Lung (tissue), 11 donors: ENCODE measurements at regions not wholly inside any gene's neighbourhood (a gene's known extent, or its start where the extent isn't known, plus 50 kb on each side); places are given as distances from the start of the nearest gene placed in this dataset.

Experiments
- ATAC-seq: fragments of 200-7000 bp; cut with Tn5 transposase; one replicate; pipeline ENCODE4 v1.9.1; 2020; ENCODE audit warnings: moderate number of reproducible peaks; ENCODE audit not compliant: insufficient read depth, low FRiP score
- DNase-seq, 3 donors: peaks; one replicate each; pipeline ENCODE4 v3.0.0-alpha.2; 2013 to 2017
- H3K27ac ChIP-seq, 2 donors: one replicate each; pipeline ENCODE4 v1.5.1; 2013; ENCODE audit warnings: mild to moderate bottlenecking in 2 of 2, moderate library complexity in 2 of 2, control low read depth in 1 of 2, inconsistent platforms in 1 of 2, low read depth in 1 of 2, low read length in 1 of 2
- H3K27me3 ChIP-seq, 3 donors: one replicate each; pipeline ENCODE4 v1.5.1; 2013; ENCODE audit warnings: low read length in 2 of 3; ENCODE audit not compliant: control insufficient read depth in 3 of 3, insufficient read depth in 3 of 3
- H3K36me3 ChIP-seq, 4 donors: one replicate each; pipeline ENCODE4 v1.5.1; 2013; ENCODE audit warnings: low read length in 4 of 4, mild to moderate bottlenecking in 1 of 4, moderate library complexity in 1 of 4; ENCODE audit not compliant: control insufficient read depth in 4 of 4, insufficient read depth in 4 of 4
- H3K4me1 ChIP-seq, 5 donors: one replicate each; pipeline ENCODE4 v1.5.1; 2013; ENCODE audit warnings: low read length in 5 of 5, mild to moderate bottlenecking in 2 of 5, moderate library complexity in 1 of 5; ENCODE audit not compliant: control insufficient read depth in 5 of 5, insufficient read depth in 5 of 5
- H3K4me3 ChIP-seq: one replicate; pipeline ENCODE4 v1.5.1; 2013; ENCODE audit warnings: mild to moderate bottlenecking, control low read depth, moderate library complexity
- H3K9ac ChIP-seq, 2 donors: one replicate each; pipeline ENCODE4 v1.5.1; 2013; ENCODE audit warnings: low read length in 2 of 2, control low read depth in 1 of 2; ENCODE audit not compliant: insufficient read depth in 1 of 2
- H3K9me3 ChIP-seq, 4 donors: one replicate each; pipeline ENCODE4 v1.5.1; 2013; ENCODE audit warnings: low read length in 3 of 4, mild to moderate bottlenecking in 1 of 4, moderate library complexity in 1 of 4; ENCODE audit not compliant: control insufficient read depth in 4 of 4, insufficient read depth in 3 of 4
- WGBS, 2 donors: extraction: QIAGEN DNeasy Blood & Tissue Kit; methylation state at CpG; one replicate each; pipeline ENCODE4 v1.1.7; 2013; 5-methylcytosine and 5-hydroxymethylcytosine counted together
- TF ChIP-seq, protein P1 (sequence below): IDR thresholded peaks from 2 replicates; pipeline ENCODE4 v1.5.1; 2012; ENCODE audit warnings: mild to moderate bottlenecking; ENCODE audit errors: control extremely low read depth, extremely low read depth
- donor health status: control.
- donor health status: control.
- donor health status: Bipolar disorder and iron deficiency.
- donor health status: healthy.
- donor health status: DM: yes; HTN: yes; CAD: no.

DNA sequence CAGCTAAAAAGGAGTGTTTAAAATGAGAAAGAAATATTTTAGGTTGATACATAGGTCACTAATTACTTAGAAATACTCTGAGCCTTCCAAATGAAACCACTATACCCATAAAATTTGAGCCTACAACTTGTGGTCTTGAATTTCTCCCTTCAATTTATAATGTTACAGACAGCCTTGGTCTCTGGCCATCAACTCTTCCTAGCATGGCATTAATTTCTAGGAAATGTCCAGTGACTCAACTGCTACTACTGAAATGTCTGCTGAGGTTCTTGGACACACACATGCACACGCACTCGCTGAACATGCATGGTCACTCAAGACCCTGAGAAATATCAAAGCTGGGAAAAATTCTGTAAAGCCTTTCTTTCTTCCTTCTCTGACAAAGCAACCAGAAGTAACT lies 61.1 kb upstream of the SAMSN1 start:
- Histone ChIP-seq H3K4me1 (peaks cover 0 to 3% (median 0%) of the 10 kb centered on the region in 5 donors), H3K27ac (no peak overlapping the region), H3K9me3 (no peaks in the 10 kb centered on the region), H3K36me3 (no peaks in the 10 kb centered on the region), H3K4me3 (no peak overlapping the region), H3K27me3 (no peaks in the 10 kb centered on the region), H3K9ac (no peak overlapping the region)
- no peak for ATAC-seq
- WGBS, 2 donors = 95 to 100% methylated on average over 2 of the region's 2 CpGs
- TF ChIP-seq, protein P1, sequence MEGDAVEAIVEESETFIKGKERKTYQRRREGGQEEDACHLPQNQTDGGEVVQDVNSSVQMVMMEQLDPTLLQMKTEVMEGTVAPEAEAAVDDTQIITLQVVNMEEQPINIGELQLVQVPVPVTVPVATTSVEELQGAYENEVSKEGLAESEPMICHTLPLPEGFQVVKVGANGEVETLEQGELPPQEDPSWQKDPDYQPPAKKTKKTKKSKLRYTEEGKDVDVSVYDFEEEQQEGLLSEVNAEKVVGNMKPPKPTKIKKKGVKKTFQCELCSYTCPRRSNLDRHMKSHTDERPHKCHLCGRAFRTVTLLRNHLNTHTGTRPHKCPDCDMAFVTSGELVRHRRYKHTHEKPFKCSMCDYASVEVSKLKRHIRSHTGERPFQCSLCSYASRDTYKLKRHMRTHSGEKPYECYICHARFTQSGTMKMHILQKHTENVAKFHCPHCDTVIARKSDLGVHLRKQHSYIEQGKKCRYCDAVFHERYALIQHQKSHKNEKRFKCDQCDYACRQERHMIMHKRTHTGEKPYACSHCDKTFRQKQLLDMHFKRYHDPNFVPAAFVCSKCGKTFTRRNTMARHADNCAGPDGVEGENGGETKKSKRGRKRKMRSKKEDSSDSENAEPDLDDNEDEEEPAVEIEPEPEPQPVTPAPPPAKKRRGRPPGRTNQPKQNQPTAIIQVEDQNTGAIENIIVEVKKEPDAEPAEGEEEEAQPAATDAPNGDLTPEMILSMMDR = no peak
- no peak for DNase-seq

DNA sequence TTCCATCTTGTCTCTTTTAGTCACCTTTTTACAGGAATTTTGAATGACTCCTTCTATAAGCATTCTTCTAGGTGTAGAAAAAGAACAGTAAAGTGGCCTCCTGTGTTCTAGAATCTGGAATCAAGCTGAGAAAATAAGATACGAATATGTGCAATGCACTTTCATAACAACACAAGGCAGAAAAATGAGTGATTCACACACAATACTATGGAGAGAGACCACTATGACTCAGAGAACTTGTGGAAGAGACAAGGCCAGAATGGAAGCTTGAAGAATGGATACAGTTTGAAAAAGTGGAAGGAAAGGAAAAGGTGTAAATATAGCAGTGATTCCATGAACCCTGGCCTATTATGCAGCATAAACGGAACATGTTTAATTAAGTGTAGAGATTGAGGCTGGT lies 57.1 kb upstream of the SAMSN1 start:
- DNase-seq = no peak

DNA sequence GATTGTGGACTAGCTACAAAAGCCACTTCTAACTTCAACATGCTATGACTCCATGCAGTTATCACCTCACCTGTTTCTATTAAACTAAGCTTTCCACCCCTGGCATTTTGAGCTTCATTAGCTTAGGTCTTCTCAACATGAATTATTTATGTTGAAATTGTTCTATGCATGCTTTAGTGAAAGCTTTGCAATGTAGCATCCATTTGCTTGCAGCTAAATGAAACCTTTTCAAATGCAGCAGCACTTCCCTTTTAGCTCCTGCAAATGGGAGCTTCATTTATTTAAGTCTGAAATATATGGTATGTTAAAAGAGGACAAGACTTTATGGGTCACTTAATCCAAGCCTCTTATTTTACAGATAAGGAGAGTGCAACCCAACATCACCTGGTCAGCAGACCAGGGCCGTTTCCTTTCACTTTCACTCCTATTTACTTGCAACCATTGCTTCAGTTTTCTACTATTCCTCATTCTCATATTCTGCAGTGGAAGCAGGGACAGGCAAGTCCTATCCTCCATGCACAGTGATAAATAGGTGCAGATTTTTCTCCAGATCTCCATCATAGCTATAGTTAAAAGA lies 56.4 kb upstream of the SAMSN1 start:
- WGBS, 2 donors = 14 to 18% methylated on average over 1 of the region's 1 CpG
- TF ChIP-seq, protein P1 = no peak
- no peak overlapping the region for H3K27ac ChIP-seq
- H3K9me3 ChIP-seq = no peaks in the 10 kb centered on the region
- no peaks in the 10 kb centered on the region for H3K27me3 ChIP-seq
- H3K4me1 ChIP-seq = peaks cover 0 to 6% (median 0%) of the 10 kb centered on the region in 5 donors
- no peaks in the 10 kb centered on the region for H3K36me3 ChIP-seq
- no peak for ATAC-seq
- no peak for DNase-seq
- no peak overlapping the region for H3K9ac ChIP-seq
- no peak overlapping the region for H3K4me3 ChIP-seq

More for the DNA sequence above, 57.1 kb upstream of the SAMSN1 start:
- Histone ChIP-seq H3K4me1 (peaks cover 0 to 6% (median 0%) of the 10 kb centered on the region in 5 donors), H3K36me3 (no peaks in the 10 kb centered on the region), H3K27me3 (no peaks in the 10 kb centered on the region), H3K9me3 (no peaks in the 10 kb centered on the region), H3K4me3 (no peak overlapping the region), H3K27ac (no peak overlapping the region), H3K9ac (no peak overlapping the region)
- TF ChIP-seq, protein P1 = no peak
- ATAC-seq = no peak
- 81 to 83% methylated on average over 2 of the region's 2 CpGs for WGBS, 2 donors
